NT2/D1 (cell line): ENCODE measurements at regions not wholly inside any gene's neighbourhood (a gene's known extent, or its start where the extent isn't known, plus 50 kb on each side); places are given as distances from the start of the nearest gene placed in this dataset.
A peak's percentile ranks its signal among the peaks of the same experiment; 100 is the strongest.

ENCODE experiments used
- DNase-seq: peaks from one replicate; pipeline ENCODE4 v3.0.0-alpha.2; 2011; ENCODE audit warnings: low read depth, low spot score
- H3K27me3 ChIP-seq: 2 replicates; pipeline ENCODE4 v1.6.0; 2011; ENCODE audit warnings: mild to moderate bottlenecking; ENCODE audit not compliant: insufficient read length, insufficient read depth
- H3K36me3 ChIP-seq: 2 replicates; pipeline ENCODE4 v1.6.1; 2011; ENCODE audit warnings: mild to moderate bottlenecking, low read length, mixed read lengths; ENCODE audit not compliant: insufficient read depth, insufficient read length
- H3K4me1 ChIP-seq: 2 replicates; pipeline ENCODE4 v1.5.1; 2011; ENCODE audit not compliant: insufficient read depth, insufficient read length
- H3K4me3 ChIP-seq: 2 replicates; pipeline ENCODE4 v1.5.1; 2011; ENCODE audit warnings: low read depth; ENCODE audit not compliant: insufficient read length
- H3K9ac ChIP-seq: 2 replicates; pipeline ENCODE4 v1.6.0; 2011; ENCODE audit warnings: low read depth; ENCODE audit not compliant: insufficient read length
- H3K9me3 ChIP-seq: 2 replicates; pipeline ENCODE4 v1.5.1; 2011; ENCODE audit warnings: mild to moderate bottlenecking, low read length; ENCODE audit not compliant: insufficient read depth
- SUZ12 ChIP-seq: IDR thresholded peaks from 2 replicates; pipeline ENCODE4 v1.6.1; 2011; ENCODE audit not compliant: insufficient read length, insufficient read depth; ENCODE audit errors: extremely low read depth
- YY1 ChIP-seq: IDR thresholded peaks from 2 replicates; pipeline ENCODE4 v1.6.1; 2011; ENCODE audit not compliant: insufficient read length, insufficient read depth
- ZNF274 ChIP-seq: IDR thresholded peaks from 2 replicates; pipeline ENCODE4 v1.6.1; 2011; ENCODE audit warnings: mild to moderate bottlenecking, low read depth, low read length

DNA sequence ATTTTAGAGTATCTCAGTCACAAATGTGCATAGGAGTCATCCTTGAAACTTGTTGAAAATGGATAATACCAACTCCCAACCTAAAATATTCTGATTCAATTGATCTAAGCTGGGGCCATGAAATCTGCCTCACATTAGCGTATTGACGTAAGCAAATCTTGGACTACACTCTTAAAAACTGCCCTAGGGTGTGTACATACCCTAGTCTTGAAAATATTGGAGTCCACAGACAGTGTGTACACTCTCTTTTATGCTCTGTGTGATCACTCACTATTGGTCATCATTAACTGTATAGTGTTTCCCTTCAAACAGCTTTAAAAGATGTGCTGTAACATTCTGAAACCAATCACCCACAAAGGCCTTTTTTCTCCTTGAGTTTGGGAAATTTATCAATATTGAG, 102.9 kb upstream of the FERD3L start:
- Histone ChIP-seq H3K4me3 (no peak overlapping the region), H3K9me3 (no peaks in the 10 kb centered on the region), H3K36me3 (no peaks in the 10 kb centered on the region), H3K9ac (no peak overlapping the region), H3K4me1 (no peaks in the 10 kb centered on the region), H3K27me3 (no peaks in the 10 kb centered on the region)
- no peak for TF ChIP-seq YY1
- no peak for TF ChIP-seq SUZ12
- TF ChIP-seq ZNF274: no peak
- DNase-seq: no peak

DNA sequence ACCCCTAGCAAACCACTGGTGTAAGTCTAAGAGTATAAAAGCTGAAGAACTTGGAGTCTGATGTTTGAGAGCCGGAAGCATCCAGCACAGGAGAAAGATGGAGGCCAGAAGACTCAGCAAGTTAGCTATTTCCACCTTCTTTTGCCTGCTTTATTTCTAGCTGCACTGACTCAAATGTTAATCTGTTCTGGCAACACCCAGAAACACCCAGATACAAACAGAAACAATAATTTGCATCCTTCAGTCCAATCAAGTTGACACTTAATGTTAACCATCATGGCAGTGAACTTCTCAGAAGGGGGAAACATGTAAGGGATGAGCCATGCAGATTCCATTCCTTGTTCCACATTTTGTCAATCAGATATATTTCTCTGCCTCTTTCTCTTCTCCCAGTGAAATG, 101.8 kb upstream of the FERD3L start:
- no peak overlapping the region for H3K4me3 ChIP-seq
- TF ChIP-seq SUZ12 (no peak), YY1 (no peak), ZNF274 (no peak)
- H3K9ac ChIP-seq: no peak overlapping the region
- no peaks in the 10 kb centered on the region for H3K4me1 ChIP-seq
- H3K9me3 ChIP-seq: no peaks in the 10 kb centered on the region
- no peaks in the 10 kb centered on the region for H3K36me3 ChIP-seq
- H3K27me3 ChIP-seq: no peaks in the 10 kb centered on the region
- DNase-seq: no peak

DNA sequence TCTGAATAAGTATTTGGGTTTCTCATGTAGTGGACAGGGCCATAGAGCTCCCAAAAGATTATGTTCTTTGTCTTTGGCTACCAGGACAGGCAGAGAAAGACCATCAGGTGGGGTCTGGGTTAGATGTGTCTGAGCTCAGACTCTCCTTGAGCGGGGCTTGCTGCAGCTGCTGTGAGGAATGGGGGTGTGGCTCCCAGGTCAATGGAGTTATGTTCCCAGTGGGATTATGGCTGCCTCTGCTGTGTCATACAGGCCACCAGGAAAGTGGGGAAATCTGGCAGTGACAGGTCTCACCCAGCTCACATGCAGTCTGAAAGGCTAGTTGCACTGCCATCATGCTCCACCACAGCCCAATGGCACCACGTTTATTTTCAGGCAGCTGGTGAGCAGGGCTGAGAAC, 97.0 kb upstream of the FERD3L start:
- Histone ChIP-seq H3K27me3 (no peaks in the 10 kb centered on the region), H3K4me3 (no peak overlapping the region), H3K9me3 (no peaks in the 10 kb centered on the region; the same call in 1 of the 2 replicates), H3K9ac (no peak overlapping the region), H3K4me1 (no peaks in the 10 kb centered on the region), H3K36me3 (no peaks in the 10 kb centered on the region)
- no peak for DNase-seq
- no peak for TF ChIP-seq YY1
- TF ChIP-seq ZNF274: no peak
- no peak for TF ChIP-seq SUZ12

- H3K4me3 ChIP-seq: no peak overlapping the region
- no peak overlapping the region for H3K9ac ChIP-seq
- H3K27me3 ChIP-seq: no peaks in the 10 kb centered on the region
- no peaks in the 10 kb centered on the region; the same call in 1 of the 2 replicates for H3K9me3 ChIP-seq
- no peak for TF ChIP-seq YY1
- TF ChIP-seq ZNF274: no peak
- TF ChIP-seq SUZ12: no peak
- H3K4me1 ChIP-seq: no peaks in the 10 kb centered on the region
- no peak for DNase-seq
- no peaks in the 10 kb centered on the region for H3K36me3 ChIP-seq
Measured at GRCh38 chr7:19239951-19240350, 94.7 kb upstream of the FERD3L start.

DNA sequence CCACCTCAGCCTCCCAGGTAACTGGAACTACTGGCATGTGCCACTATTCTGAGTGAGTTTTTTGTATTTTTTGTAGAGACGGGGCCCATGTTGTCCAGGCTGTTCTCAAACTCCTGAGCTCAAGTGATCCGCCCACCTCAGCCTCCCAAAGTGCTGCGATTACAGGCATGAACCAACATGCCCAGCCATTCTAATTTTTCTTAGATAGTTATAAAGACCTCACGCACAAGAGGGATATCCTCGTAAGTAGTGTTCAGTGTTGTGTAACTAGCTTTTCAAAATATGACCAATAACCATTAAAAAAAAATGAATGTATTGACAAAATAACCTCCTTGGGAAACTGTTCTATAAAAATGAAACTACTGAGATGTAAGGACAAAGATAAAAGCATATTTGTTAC, 90.5 kb upstream of the FERD3L start:
- Histone ChIP-seq H3K9me3 (no peaks in the 10 kb centered on the region; the same call in 1 of the 2 replicates), H3K36me3 (no peaks in the 10 kb centered on the region), H3K27me3 (no peaks in the 10 kb centered on the region), H3K4me3 (no peak overlapping the region), H3K4me1 (no peaks in the 10 kb centered on the region), H3K9ac (no peak overlapping the region)
- DNase-seq: no peak
- no peak for TF ChIP-seq YY1
- no peak for TF ChIP-seq ZNF274
- no peak for TF ChIP-seq SUZ12

DNA sequence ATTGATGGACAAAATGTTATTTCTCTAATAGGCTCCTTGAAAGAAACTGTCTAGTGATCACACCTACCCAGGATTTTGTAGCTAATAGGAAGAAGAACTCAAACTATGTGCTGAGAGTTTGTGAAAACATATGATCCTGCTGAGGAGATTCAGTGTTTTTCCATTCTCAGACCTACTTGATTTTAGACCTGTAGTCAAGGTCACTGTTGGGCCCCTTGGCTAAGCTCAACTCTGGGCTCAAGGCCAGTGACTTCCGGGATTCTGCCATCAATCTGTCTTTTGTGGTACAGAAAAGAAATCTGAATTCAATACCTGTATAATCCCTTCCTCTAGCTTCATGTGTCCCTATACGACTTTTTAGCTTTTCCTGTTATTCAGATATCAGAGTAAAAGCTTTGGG, 79.7 kb upstream of the FERD3L start:
- TF ChIP-seq SUZ12: no peak
- no peak for TF ChIP-seq YY1
- TF ChIP-seq ZNF274: no peak
- Histone ChIP-seq H3K4me1 (no peaks in the 10 kb centered on the region), H3K36me3 (no peaks in the 10 kb centered on the region), H3K4me3 (no peak overlapping the region), H3K27me3 (no peaks in the 10 kb centered on the region), H3K9ac (no peak overlapping the region), H3K9me3 (0 out of 2 replicates have a peak, but pooled peaks cover 4% of the 10 kb centered on the region)
- no peak for DNase-seq

DNA sequence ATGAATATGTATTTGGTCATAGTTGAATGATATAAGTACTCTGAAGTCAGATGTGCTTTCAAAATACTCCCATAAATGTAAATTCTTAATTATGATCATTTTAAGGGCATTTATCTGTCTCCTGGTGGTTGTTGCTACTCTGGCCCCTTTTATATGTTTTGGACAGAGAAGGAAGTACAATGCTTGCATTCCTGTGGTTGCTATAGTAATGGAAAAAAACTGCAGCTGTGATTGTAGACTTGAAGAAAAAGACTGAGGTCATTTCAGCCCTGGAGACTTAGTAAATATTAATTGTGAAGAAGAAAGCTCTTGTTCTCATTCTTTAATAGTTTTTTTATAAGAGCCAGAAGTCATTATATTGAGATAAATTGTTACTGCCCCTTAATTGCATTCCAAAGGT, 70.2 kb upstream of the FERD3L start:
- DNase-seq: peak; percentile 9
- TF ChIP-seq ZNF274 (no peak), YY1 (no peak), SUZ12 (no peak)

DNA sequence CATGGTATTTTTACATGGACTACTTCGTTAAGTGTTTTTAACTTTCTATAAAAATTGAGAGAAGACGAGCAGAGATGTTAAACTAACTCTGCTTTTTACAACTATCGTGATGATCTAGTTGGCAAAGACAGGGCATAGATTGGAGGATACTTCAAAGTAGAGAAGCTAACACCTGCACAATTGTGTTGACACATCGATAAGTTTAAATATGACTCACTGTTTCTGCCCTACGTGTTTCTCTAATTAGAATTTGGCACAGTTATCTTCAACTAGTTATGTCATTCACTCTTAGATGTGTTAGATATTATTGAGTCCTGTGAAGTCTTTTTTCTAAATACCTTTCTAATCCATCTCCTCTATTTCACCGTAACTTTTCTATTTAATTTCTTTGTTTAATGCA, 68.5 kb upstream of the FERD3L start:
- H3K4me1 ChIP-seq: no peaks in the 10 kb centered on the region
- H3K9ac ChIP-seq: no peak overlapping the region
- no peak for DNase-seq
- no peak overlapping the region for H3K4me3 ChIP-seq
- H3K36me3 ChIP-seq: no peaks in the 10 kb centered on the region
- H3K27me3 ChIP-seq: no peaks in the 10 kb centered on the region
- TF ChIP-seq ZNF274: no peak
- TF ChIP-seq SUZ12: no peak
- no peak for TF ChIP-seq YY1
- H3K9me3 ChIP-seq: no peaks in the 10 kb centered on the region; the same call in 1 of the 2 replicates

More for the DNA sequence above, 70.2 kb upstream of the FERD3L start:
- H3K9me3 ChIP-seq: no peaks in the 10 kb centered on the region; the same call in 1 of the 2 replicates
- H3K27me3 ChIP-seq: no peaks in the 10 kb centered on the region
- H3K4me3 ChIP-seq: no peak overlapping the region
- no peak overlapping the region for H3K9ac ChIP-seq
- H3K4me1 ChIP-seq: no peaks in the 10 kb centered on the region
- H3K36me3 ChIP-seq: no peaks in the 10 kb centered on the region
